ENCODE measurements at regions not wholly inside any gene's neighbourhood (a gene's known extent, or its start where the extent isn't known, plus 50 kb on each side); places are given as distances from the start of the nearest gene placed in this dataset.
"Not testable (repeated sequence)": the region's sequence is repeated elsewhere in the genome, so short reads cannot be mapped to it uniquely, and the experiment has no call there.

DNA sequence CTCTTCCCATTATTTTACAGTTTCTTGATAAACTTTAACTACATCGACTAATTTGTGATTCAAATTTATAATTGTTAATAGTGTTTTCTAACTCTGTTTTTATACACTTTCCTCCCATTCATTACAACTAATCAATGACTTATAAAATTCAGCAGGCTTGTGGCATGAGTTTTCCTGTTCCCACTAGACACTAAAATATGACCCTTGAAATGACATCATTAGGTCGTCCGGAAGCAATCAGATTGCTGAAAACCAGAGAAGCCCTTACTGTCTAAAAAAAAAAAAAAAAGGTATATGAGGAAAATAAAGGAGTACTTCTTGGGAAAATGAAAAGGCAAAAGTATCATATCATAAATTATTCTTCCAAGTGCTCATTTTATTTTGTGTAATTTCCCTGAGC lies 553.7 kb downstream of the ZNF608 start:
- Mint-ChIP-seq H3K9me3 (peaks cover 8% of the 10 kb centered on the region), H3K4me3 (no peak overlapping the region), H3K4me1 (ENCODE audit: low read depth in 2 of 2) (no peaks in the 10 kb centered on the region), H3K27me3 (no peaks in the 10 kb centered on the region), H3K27ac (no peak overlapping the region), H3K36me3 (no peaks in the 10 kb centered on the region)
- DNase-seq (ENCODE audit: low spot score) (no peak), ATAC-seq (no peak)

DNA sequence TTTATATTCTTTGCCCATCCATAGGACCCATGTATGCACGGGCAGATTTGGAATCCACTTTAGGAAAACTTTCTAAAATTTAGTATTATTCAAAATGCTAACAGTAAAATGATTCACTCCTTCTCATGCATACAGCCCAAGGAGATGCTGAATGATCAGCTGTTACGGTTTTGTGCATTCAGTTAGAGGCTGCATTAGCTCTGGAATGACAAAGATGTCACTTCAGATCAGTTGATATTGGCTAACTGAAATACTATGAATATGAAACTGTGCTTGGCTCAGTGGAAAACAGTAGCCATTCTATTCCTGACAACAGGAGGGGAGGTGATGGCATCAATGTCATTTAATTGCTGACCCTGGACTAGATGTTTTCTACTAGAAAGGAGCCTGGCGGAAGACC lies 560.7 kb downstream of the ZNF608 start:
- no peaks in the 10 kb centered on the region for H3K36me3 Mint-ChIP-seq
- H3K4me1 Mint-ChIP-seq (ENCODE audit: low read depth in 2 of 2): no peaks in the 10 kb centered on the region
- no peak overlapping the region for H3K27ac Mint-ChIP-seq
- no peaks in the 10 kb centered on the region for H3K27me3 Mint-ChIP-seq
- ATAC-seq (no peak), DNase-seq (ENCODE audit: low spot score) (no peak)
- no peaks in the 10 kb centered on the region for H3K9me3 Mint-ChIP-seq
- H3K4me3 Mint-ChIP-seq: no peak overlapping the region

GRCh38 chr5:124182133-124182532 lies 564.3 kb downstream of the ZNF608 start:
- Mint-ChIP-seq H3K9me3 (no peaks in the 10 kb centered on the region), H3K27me3 (no peaks in the 10 kb centered on the region), H3K4me3 (no peak overlapping the region), H3K4me1 (ENCODE audit: low read depth in 2 of 2) (no peaks in the 10 kb centered on the region), H3K36me3 (no peaks in the 10 kb centered on the region), H3K27ac (no peak overlapping the region)
- ATAC-seq: no peak
- DNase-seq (ENCODE audit: low spot score): no peak

GRCh38 chr5:124180875-124181461 lies 565.5 kb downstream of the ZNF608 start:
- H3K4me3 Mint-ChIP-seq: no peak overlapping the region
- no peaks in the 10 kb centered on the region for H3K27me3 Mint-ChIP-seq
- H3K36me3 Mint-ChIP-seq: no peaks in the 10 kb centered on the region
- no peak overlapping the region for H3K27ac Mint-ChIP-seq
- no peaks in the 10 kb centered on the region for H3K4me1 Mint-ChIP-seq (ENCODE audit: low read depth in 2 of 2)
- no peak for DNase-seq (ENCODE audit: low spot score)
- no peaks in the 10 kb centered on the region for H3K9me3 Mint-ChIP-seq
- ATAC-seq: no peak

DNA sequence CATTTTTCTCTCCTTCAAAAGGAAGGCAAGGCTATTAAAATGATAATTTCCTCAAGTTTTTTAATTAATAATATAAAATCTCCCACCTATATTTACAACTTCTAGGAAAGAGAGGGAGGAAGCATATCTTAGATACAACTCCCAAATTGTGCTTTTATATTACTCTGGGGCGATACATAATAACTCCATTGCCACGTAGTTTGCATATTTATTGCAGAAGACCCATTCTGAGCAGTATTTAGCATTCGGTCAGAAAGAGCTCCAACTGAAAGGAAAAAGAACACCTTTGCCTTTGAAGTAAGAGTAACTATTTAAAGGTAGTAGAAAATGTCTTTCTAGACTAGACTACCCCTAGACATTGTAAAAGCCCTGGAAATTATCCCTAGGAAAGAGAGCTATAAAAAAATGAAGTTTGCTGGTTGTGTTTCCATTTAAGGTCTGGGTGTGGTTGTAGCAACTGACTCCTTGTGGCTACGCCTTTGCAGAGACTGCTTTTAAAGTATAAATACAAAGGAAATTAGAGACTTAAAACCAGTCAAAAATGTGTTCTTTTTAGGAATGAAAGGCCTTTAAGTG lies 566.1 kb downstream of the ZNF608 start:
- no peak overlapping the region for H3K27ac Mint-ChIP-seq
- no peaks in the 10 kb centered on the region for H3K27me3 Mint-ChIP-seq
- no peaks in the 10 kb centered on the region for H3K36me3 Mint-ChIP-seq
- ATAC-seq: no peak
- no peak for DNase-seq (ENCODE audit: low spot score)
- no peaks in the 10 kb centered on the region for H3K9me3 Mint-ChIP-seq
- H3K4me3 Mint-ChIP-seq: no peak overlapping the region
- no peaks in the 10 kb centered on the region for H3K4me1 Mint-ChIP-seq (ENCODE audit: low read depth in 2 of 2)

GRCh38 chr5:124179819-124180218 lies 566.6 kb downstream of the ZNF608 start:
- no peaks in the 10 kb centered on the region for H3K36me3 Mint-ChIP-seq
- no peak overlapping the region for H3K27ac Mint-ChIP-seq
- no peaks in the 10 kb centered on the region for H3K27me3 Mint-ChIP-seq
- H3K4me3 Mint-ChIP-seq: no peak overlapping the region
- ATAC-seq: no peak
- no peaks in the 10 kb centered on the region for H3K9me3 Mint-ChIP-seq
- no peaks in the 10 kb centered on the region for H3K4me1 Mint-ChIP-seq (ENCODE audit: low read depth in 2 of 2)
- DNase-seq (ENCODE audit: low spot score): no peak

GRCh38 chr5:124178050-124178449 lies 568.4 kb downstream of the ZNF608 start:
- Mint-ChIP-seq H3K9me3 (no peaks in the 10 kb centered on the region), H3K36me3 (no peaks in the 10 kb centered on the region)

DNA sequence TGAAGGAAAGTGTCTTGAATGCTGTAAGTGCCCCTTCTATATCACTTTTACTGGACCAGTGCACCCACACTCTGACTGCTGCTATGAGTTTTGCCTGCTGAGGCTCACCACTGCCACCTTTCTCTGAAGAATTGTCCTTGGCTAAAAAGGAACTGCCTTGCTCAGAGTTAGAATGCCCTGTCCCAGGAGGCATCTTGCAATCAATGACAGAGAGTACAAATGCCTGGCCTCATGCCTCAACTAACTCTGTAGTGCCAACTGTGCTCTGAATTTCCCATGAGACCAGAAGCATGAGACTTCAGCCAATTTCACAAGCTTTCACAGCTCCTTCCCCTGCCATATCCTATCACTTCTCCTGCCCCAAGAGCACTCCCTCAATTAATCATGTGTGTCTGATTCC lies 569.7 kb downstream of the ZNF608 start:
- H3K36me3 Mint-ChIP-seq: no peaks in the 10 kb centered on the region
- DNase-seq (ENCODE audit: low spot score): no peak
- no peak overlapping the region for H3K4me3 Mint-ChIP-seq
- H3K27ac Mint-ChIP-seq: no peak overlapping the region
- no peak for ATAC-seq
- no peaks in the 10 kb centered on the region for H3K4me1 Mint-ChIP-seq (ENCODE audit: low read depth in 2 of 2)
- H3K9me3 Mint-ChIP-seq: peaks cover 4% of the 10 kb centered on the region
- H3K27me3 Mint-ChIP-seq: no peaks in the 10 kb centered on the region

More at GRCh38 chr5:124178050-124178449, 568.4 kb downstream of the ZNF608 start:
- Mint-ChIP-seq H3K4me3 (no peak overlapping the region), H3K4me1 (ENCODE audit: low read depth in 2 of 2) (no peaks in the 10 kb centered on the region), H3K27ac (no peak overlapping the region), H3K27me3 (no peaks in the 10 kb centered on the region)
- no peak for DNase-seq (ENCODE audit: low spot score)
- ATAC-seq: no peak

GRCh38 chr5:124173386-124173785 lies 573.1 kb downstream of the ZNF608 start:
- no peaks in the 10 kb centered on the region for H3K4me1 Mint-ChIP-seq (ENCODE audit: low read depth in 2 of 2)
- ATAC-seq (no peak), DNase-seq (ENCODE audit: low spot score) (no peak)
- H3K27ac Mint-ChIP-seq: no peak overlapping the region
- no peak overlapping the region for H3K4me3 Mint-ChIP-seq
- H3K36me3 Mint-ChIP-seq: no peaks in the 10 kb centered on the region
- no peaks in the 10 kb centered on the region for H3K27me3 Mint-ChIP-seq
- peaks cover 4% of the 10 kb centered on the region for H3K9me3 Mint-ChIP-seq

DNA sequence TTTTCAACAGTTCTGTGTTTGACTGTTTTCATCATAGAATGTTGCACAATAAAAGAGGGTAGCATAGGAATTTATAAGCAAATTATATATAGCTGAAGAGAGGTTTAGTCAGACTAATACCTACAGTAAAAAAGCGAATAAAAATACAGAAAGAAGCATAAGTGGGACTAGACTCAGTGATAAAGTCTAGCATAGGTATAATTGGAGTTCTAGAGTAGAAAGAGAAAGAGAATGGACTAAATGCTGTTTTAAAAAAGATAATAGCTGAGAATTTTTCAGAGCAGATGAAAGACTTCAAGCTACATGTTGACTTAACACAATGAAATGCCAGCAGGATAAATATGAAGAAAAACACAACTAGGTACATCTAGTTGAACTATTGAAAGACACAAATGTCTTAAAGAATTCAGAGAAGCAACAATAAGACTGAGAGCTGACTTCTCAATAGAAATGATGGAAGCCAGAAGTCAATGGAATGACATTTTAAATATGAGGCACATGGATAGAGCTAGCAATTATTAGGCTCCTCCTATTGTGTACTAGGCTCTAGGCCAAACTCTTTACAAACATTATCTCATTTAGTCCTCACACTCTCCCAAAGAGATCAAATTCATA lies 573.9 kb downstream of the ZNF608 start:
- no peak for ATAC-seq
- no peak overlapping the region for H3K27ac Mint-ChIP-seq
- no peaks in the 10 kb centered on the region for H3K36me3 Mint-ChIP-seq

DNA sequence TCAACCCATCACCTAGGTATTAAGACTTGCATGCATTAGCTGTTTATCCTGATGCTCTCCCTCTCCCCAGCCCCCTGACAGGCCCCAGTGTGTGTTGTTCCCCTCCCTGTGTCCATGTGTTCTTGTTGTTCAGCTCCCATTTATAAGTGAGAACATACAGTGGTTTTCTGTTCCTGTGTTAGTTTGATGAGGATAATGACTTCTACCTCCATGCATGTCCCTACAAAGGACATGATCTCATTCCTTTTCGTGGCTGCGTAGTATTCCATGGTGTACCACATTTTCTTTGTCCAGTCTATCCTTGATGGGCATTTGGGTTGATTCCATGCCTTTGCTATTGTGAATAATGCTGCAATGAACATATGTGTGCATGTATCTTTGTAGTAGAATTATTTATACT lies 578.3 kb downstream of the ZNF608 start:
- H3K9me3 Mint-ChIP-seq: peaks cover 12% of the 10 kb centered on the region
- H3K27ac Mint-ChIP-seq; H3K27me3 Mint-ChIP-seq; H3K4me3 Mint-ChIP-seq; ATAC-seq; H3K36me3 Mint-ChIP-seq; DNase-seq (ENCODE audit: low spot score); H3K4me1 Mint-ChIP-seq (ENCODE audit: low read depth in 2 of 2): not testable (repeated sequence)

More for the DNA sequence above, 573.9 kb downstream of the ZNF608 start:
- Mint-ChIP-seq H3K4me3 (no peak overlapping the region), H3K9me3 (peaks cover 9% of the 10 kb centered on the region), H3K4me1 (ENCODE audit: low read depth in 2 of 2) (no peaks in the 10 kb centered on the region), H3K27me3 (no peaks in the 10 kb centered on the region)
- DNase-seq (ENCODE audit: low spot score): no peak

- Mint-ChIP-seq H3K4me1 (ENCODE audit: low read depth in 2 of 2) (no peaks in the 10 kb centered on the region), H3K27me3 (no peaks in the 10 kb centered on the region), H3K9me3 (peaks cover 9% of the 10 kb centered on the region), H3K4me3 (no peak overlapping the region), H3K27ac (no peak overlapping the region), H3K36me3 (no peaks in the 10 kb centered on the region)
- ATAC-seq (no peak), DNase-seq (ENCODE audit: low spot score) (no peak)
Measured at GRCh38 chr5:124162767-124163532, 583.5 kb downstream of the ZNF608 start.

GRCh38 chr5:124161266-124161665 lies 585.2 kb downstream of the ZNF608 start:
- ATAC-seq (no peak), DNase-seq (ENCODE audit: low spot score) (no peak)
- Mint-ChIP-seq H3K9me3 (peaks cover 7% of the 10 kb centered on the region), H3K27ac (no peak overlapping the region), H3K36me3 (no peaks in the 10 kb centered on the region), H3K4me1 (ENCODE audit: low read depth in 2 of 2) (peaks cover 4% of the 10 kb centered on the region in 2 donors), H3K4me3 (no peak overlapping the region), H3K27me3 (no peaks in the 10 kb centered on the region)

DNA sequence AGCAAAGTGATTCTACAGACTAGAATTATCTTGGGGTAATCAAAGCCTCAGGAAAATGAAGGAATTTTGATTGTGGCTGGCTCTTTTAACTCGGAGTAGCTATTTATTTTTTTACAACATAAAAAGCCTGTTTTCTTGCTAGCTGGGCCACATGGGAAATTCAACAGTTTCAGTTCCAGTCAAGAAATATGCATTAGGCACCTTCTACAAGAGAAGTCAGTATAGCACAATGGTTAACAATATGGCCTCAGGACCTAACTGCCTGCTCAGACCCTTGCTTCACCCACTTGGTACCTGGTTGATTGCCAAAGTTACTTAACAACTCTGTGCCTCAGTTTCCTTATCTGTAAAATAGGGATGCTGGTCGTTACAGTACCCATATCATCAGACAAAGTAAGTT lies 586.2 kb downstream of the ZNF608 start:
- peaks cover 11% of the 10 kb centered on the region for H3K9me3 Mint-ChIP-seq
- H3K27ac Mint-ChIP-seq: no peak overlapping the region
- H3K36me3 Mint-ChIP-seq: peaks cover 5% of the 10 kb centered on the region
- H3K4me3 Mint-ChIP-seq: no peak overlapping the region
- H3K27me3 Mint-ChIP-seq: no peaks in the 10 kb centered on the region
- DNase-seq (ENCODE audit: low spot score) (no peak), ATAC-seq (no peak)
- H3K4me1 Mint-ChIP-seq (ENCODE audit: low read depth in 2 of 2): peaks cover 4% of the 10 kb centered on the region in 2 donors
